Sigmoid colon (tissue), 6 donors: ENCODE measurements at regions not wholly inside any gene's neighbourhood (a gene's known extent, or its start where the extent isn't known, plus 50 kb on each side); places are given as distances from the start of the nearest gene placed in this dataset.
"Not testable (repeated sequence)": the region's sequence is repeated elsewhere in the genome, so short reads cannot be mapped to it uniquely, and the experiment has no call there.

ENCODE experiments used
- DNase-seq: peaks from one replicate; pipeline ENCODE4 v3.0.0-alpha.2; 2019
- H3K27ac ChIP-seq, 4 donors: fragments of 200-600 bp; sonication (generic); one replicate each; pipeline ENCODE4 v1.5.1; 2016 to 2019; ENCODE audit warnings: mild to moderate bottlenecking in 1 of 4
- H3K27me3 ChIP-seq, 3 donors: fragments of 200-600 bp; sonication (generic); one replicate each; pipeline ENCODE4 v1.5.1; 2019; ENCODE audit warnings: mild to moderate bottlenecking in 1 of 3
- H3K36me3 ChIP-seq, 4 donors: fragments of 200-600 bp; sonication (generic); one replicate each; pipeline ENCODE4 v1.5.1; 2016 to 2019
- H3K4me1 ChIP-seq, 4 donors: fragments of 200-600 bp; sonication (generic); one replicate each; pipeline ENCODE4 v1.5.1; 2017 to 2019
- H3K4me3 ChIP-seq, 4 donors: fragments of 200-600 bp; sonication (generic); one replicate each; pipeline ENCODE4 v1.5.1; 2017 to 2019; ENCODE audit warnings: mild to moderate bottlenecking in 2 of 4, moderate library complexity in 1 of 4
- H3K9me3 ChIP-seq, 4 donors: fragments of 200-600 bp in 3 of 4; sonication (generic) in 3 of 4; one replicate each; pipeline versions ENCODE4 v1.5.1 to v1.6.1; 2013 to 2019
- EP300 ChIP-seq, 4 donors: sonication (generic); formaldehyde crosslinking; IDR thresholded peaks; one replicate each; pipeline ENCODE4 v1.6.1; 2017; ENCODE audit warnings: antibody characterized with exemption in 4 of 4
- POLR2A ChIP-seq, 2 donors: fragments of 450-650 bp; IDR thresholded peaks; one replicate each; pipeline ENCODE4 v1.6.1; 2016; ENCODE audit warnings: antibody characterized with exemption in 2 of 2, mild to moderate bottlenecking in 2 of 2, moderate library complexity in 2 of 2
- POLR2AphosphoS5 ChIP-seq, 4 donors: sonication (generic); formaldehyde crosslinking; IDR thresholded peaks; one replicate each; pipeline ENCODE4 v1.6.1; 2017; ENCODE audit warnings: antibody characterized with exemption in 4 of 4
- WGBS, 2 donors: extraction: QIAGEN DNeasy Blood & Tissue Kit; methylation state at CpG; one replicate each; pipeline ENCODE4 v1.1.7; 2013; 5-methylcytosine and 5-hydroxymethylcytosine counted together
- intact Hi-C: fragments of 100-400 bp; cut with DNase I; formaldehyde crosslinking; loops from one replicate; pipeline ENCODE4 v1.15.1; 2023
- TF ChIP-seq, protein P1 (sequence below), 4 experiments: fragments of 450-650 bp in 3 of 4; fragments of 200-600 bp in 1 of 4; IDR thresholded peaks; one replicate each; pipeline ENCODE4 v1.5.1; 2016 to 2019; ENCODE audit warnings: antibody characterized with exemption in 4 of 4, mild to moderate bottlenecking in 3 of 4, moderate library complexity in 2 of 4
- donor health status: healthy with polysubstance abuse.
- donor health status: healthy.

- TF ChIP-seq POLR2AphosphoS5 (IDR thresholded peaks at IDR 0.05) (no peak), EP300 (IDR thresholded peaks at IDR 0.05) (no peak)
- 90 to 98% methylated on average over 1 of the region's 1 CpG for WGBS, 2 donors
Observed at GRCh38 chr5:62771341-62771740, 192.7 kb downstream of the LRRC70 start.

DNA sequence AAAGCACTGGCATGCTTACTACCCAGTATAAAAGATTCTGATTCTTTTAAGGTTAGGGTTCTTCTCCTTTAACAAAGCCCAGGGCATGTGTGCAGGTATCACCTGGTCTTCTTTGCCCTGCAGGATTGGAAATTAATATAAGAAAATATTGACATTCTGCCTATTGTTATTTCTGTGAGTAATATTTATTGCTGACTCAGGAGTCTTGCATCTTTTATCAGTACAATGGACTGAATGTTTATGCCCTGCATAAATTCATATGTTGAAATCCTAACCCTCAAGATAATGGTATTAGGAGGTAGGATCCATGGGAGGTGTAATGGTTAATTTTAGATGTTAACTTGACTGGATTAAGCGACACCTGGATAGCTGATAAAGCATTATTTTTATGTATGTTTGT lies 189.0 kb downstream of the LRRC70 start:
- 86 to 88% methylated on average over 1 of the region's 1 CpG for WGBS, 2 donors
- H3K9me3 ChIP-seq, result no peaks in the 10 kb centered on the region
- no peak overlapping the region for H3K4me3 ChIP-seq
- H3K27ac ChIP-seq, result no peak overlapping the region
- DNase-seq, result no peak
- H3K4me1 ChIP-seq, result no peaks in the 10 kb centered on the region
- TF ChIP-seq POLR2AphosphoS5 (IDR thresholded peaks at IDR 0.05), result no peak
- TF ChIP-seq, protein P1, sequence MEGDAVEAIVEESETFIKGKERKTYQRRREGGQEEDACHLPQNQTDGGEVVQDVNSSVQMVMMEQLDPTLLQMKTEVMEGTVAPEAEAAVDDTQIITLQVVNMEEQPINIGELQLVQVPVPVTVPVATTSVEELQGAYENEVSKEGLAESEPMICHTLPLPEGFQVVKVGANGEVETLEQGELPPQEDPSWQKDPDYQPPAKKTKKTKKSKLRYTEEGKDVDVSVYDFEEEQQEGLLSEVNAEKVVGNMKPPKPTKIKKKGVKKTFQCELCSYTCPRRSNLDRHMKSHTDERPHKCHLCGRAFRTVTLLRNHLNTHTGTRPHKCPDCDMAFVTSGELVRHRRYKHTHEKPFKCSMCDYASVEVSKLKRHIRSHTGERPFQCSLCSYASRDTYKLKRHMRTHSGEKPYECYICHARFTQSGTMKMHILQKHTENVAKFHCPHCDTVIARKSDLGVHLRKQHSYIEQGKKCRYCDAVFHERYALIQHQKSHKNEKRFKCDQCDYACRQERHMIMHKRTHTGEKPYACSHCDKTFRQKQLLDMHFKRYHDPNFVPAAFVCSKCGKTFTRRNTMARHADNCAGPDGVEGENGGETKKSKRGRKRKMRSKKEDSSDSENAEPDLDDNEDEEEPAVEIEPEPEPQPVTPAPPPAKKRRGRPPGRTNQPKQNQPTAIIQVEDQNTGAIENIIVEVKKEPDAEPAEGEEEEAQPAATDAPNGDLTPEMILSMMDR (IDR thresholded peaks at IDR 0.05), result no peak
- TF ChIP-seq POLR2A (IDR thresholded peaks at IDR 0.05), result no peak
- TF ChIP-seq EP300 (IDR thresholded peaks at IDR 0.05), result no peak
- intact Hi-C loops, result no loop called here
- H3K36me3 ChIP-seq, result no peaks in the 10 kb centered on the region
- H3K27me3 ChIP-seq, result no peaks in the 10 kb centered on the region

More at GRCh38 chr5:62771341-62771740, 192.7 kb downstream of the LRRC70 start:
- DNase-seq, result no peak
- Histone ChIP-seq H3K27me3 (no peaks in the 10 kb centered on the region), H3K9me3 (no peaks in the 10 kb centered on the region), H3K36me3 (no peaks in the 10 kb centered on the region), H3K4me3 (no peak overlapping the region), H3K27ac (no peak overlapping the region), H3K4me1 (no peaks in the 10 kb centered on the region)
- intact Hi-C loops, result no loop called here

GRCh38 chr5:62767077-62767476 lies 188.5 kb downstream of the LRRC70 start:
- intact Hi-C loops, result no loop called here
- H3K4me3 ChIP-seq, result no peak overlapping the region
- H3K27ac ChIP-seq, result no peak overlapping the region
- H3K9me3 ChIP-seq, result no peaks in the 10 kb centered on the region
- H3K27me3 ChIP-seq, result no peaks in the 10 kb centered on the region
- no peaks in the 10 kb centered on the region for H3K36me3 ChIP-seq
- no peaks in the 10 kb centered on the region for H3K4me1 ChIP-seq
- DNase-seq, result no peak
- WGBS, 2 donors, result 97 to 98% methylated on average over 2 of the region's 2 CpGs
- TF ChIP-seq POLR2AphosphoS5 (IDR thresholded peaks at IDR 0.05) (no peak), POLR2A (IDR thresholded peaks at IDR 0.05) (no peak), EP300 (IDR thresholded peaks at IDR 0.05) (no peak)
- TF ChIP-seq, protein P1 (IDR thresholded peaks at IDR 0.05), result no peak

GRCh38 chr5:62762503-62762902 lies 183.9 kb downstream of the LRRC70 start:
- Histone ChIP-seq H3K4me1 (no peaks in the 10 kb centered on the region), H3K27me3 (no peaks in the 10 kb centered on the region), H3K36me3 (no peaks in the 10 kb centered on the region), H3K4me3 (no peak overlapping the region), H3K27ac (no peak overlapping the region), H3K9me3 (no peaks in the 10 kb centered on the region)
- DNase-seq, result no peak
- 48 to 57% methylated on average over 2 of the region's 2 CpGs for WGBS, 2 donors
- intact Hi-C loops, result no loop called here
- no peak for TF ChIP-seq EP300 (IDR thresholded peaks at IDR 0.05)
- TF ChIP-seq POLR2AphosphoS5 (IDR thresholded peaks at IDR 0.05), result no peak
- no peak for TF ChIP-seq POLR2A (IDR thresholded peaks at IDR 0.05)
- TF ChIP-seq, protein P1 (IDR thresholded peaks at IDR 0.05), result no peak

DNA sequence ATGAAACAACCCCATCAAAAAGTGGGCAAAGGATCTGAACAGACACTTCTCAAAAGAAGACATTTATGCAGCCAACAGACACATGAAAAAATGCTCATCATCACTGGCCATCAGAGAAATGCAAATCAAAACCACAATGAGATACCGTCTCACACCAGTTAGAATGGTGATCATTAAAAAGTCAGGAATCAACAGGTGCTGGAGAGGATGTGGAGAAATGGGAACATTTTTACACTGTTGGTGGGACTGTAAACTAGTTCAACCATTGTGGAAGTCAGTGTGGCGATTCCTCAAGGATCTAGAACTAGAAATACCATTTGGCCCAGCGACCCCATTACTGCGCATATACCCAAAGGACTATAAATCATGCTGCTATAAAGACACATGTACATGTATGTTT lies 179.1 kb downstream of the LRRC70 start:
- H3K9me3 ChIP-seq, H3K4me3 ChIP-seq, H3K27ac ChIP-seq, H3K4me1 ChIP-seq, intact Hi-C loops, H3K27me3 ChIP-seq, DNase-seq, H3K36me3 ChIP-seq: not testable (repeated sequence)
- 85 to 96% methylated on average over 4 of the region's 4 CpGs for WGBS, 2 donors

- DNase-seq, intact Hi-C loops, H3K4me3 ChIP-seq, H3K9me3 ChIP-seq, H3K27ac ChIP-seq, H3K36me3 ChIP-seq, H3K4me1 ChIP-seq, H3K27me3 ChIP-seq: not testable (repeated sequence)
- WGBS, 2 donors, result 68 to 75% methylated on average over 4 of the region's 4 CpGs
Observed at GRCh38 chr5:62752998-62753367, 174.4 kb downstream of the LRRC70 start.

GRCh38 chr5:62752056-62752997 lies 173.7 kb downstream of the LRRC70 start:
- H3K27me3 ChIP-seq, DNase-seq, H3K4me3 ChIP-seq, H3K9me3 ChIP-seq, H3K4me1 ChIP-seq, H3K36me3 ChIP-seq, intact Hi-C loops, H3K27ac ChIP-seq: not testable (repeated sequence)
- 88 to 92% methylated on average over 17 of the region's 17 CpGs for WGBS, 2 donors
